GM23248 (cell line): ENCODE measurements at regions not wholly inside any gene's neighbourhood (a gene's known extent, or its start where the extent isn't known, plus 50 kb on each side); places are given as distances from the start of the nearest gene placed in this dataset.

Source experiments
- DNase-seq: peaks from one replicate; pipeline ENCODE4 v3.0.0-alpha.2; 2015
- H2AFZ ChIP-seq: fragments of 200-600 bp; sonication (generic); 2 replicates; pipeline ENCODE4 v1.6.1; 2016; ENCODE audit warnings: antibody characterized with exemption
- H3F3A ChIP-seq: fragments of 200-600 bp; sonication (generic); 2 replicates; pipeline ENCODE4 v1.6.1; 2016; ENCODE audit warnings: mild to moderate bottlenecking, antibody characterized with exemption, mixed run types; ENCODE audit not compliant: insufficient read depth
- H3K27ac ChIP-seq: fragments of 200-600 bp; sonication (generic); 2 replicates; pipeline ENCODE4 v1.5.1; 2016; ENCODE audit warnings: mild to moderate bottlenecking
- H3K27me3 ChIP-seq: fragments of 200-600 bp; sonication (generic); replicated peaks from 2 replicates; pipeline ENCODE4 v1.6.1; 2016; ENCODE audit warnings: mild to moderate bottlenecking; ENCODE audit not compliant: insufficient read depth
- H3K36me3 ChIP-seq: fragments of 200-600 bp; sonication (generic); 2 replicates; pipeline ENCODE4 v1.6.1; 2016; ENCODE audit warnings: low read depth, mild to moderate bottlenecking
- H3K4me1 ChIP-seq: fragments of 200-600 bp; sonication (generic); 2 replicates; pipeline ENCODE4 v1.6.1; 2016; ENCODE audit warnings: mild to moderate bottlenecking; ENCODE audit not compliant: insufficient read depth
- H3K4me2 ChIP-seq: fragments of 200-600 bp; sonication (generic); one replicate; pipeline ENCODE4 v1.6.1; 2016; ENCODE audit warnings: mild to moderate bottlenecking; ENCODE audit not compliant: unreplicated experiment
- H3K4me3 ChIP-seq: fragments of 200-600 bp; sonication (generic); 2 replicates; pipeline ENCODE4 v1.5.1; 2016; ENCODE audit warnings: mild to moderate bottlenecking
- H3K79me2 ChIP-seq: fragments of 200-600 bp; sonication (generic); 2 replicates; pipeline ENCODE4 v1.6.1; 2016; ENCODE audit warnings: mild to moderate bottlenecking; ENCODE audit not compliant: insufficient read depth
- H3K9ac ChIP-seq: fragments of 200-600 bp; sonication (generic); 2 replicates; pipeline ENCODE4 v1.6.1; 2016; ENCODE audit warnings: mild to moderate bottlenecking
- H3K9me2 ChIP-seq: fragments of 200-600 bp; sonication (generic); 2 replicates; pipeline ENCODE4 v1.6.1; 2016; ENCODE audit warnings: mixed run types, mild to moderate bottlenecking, moderate library complexity; ENCODE audit not compliant: insufficient read depth
- H3K9me3 ChIP-seq: fragments of 200-600 bp; sonication (generic); one replicate; pipeline ENCODE4 v1.6.1; 2017; ENCODE audit warnings: low read depth
- H4K20me1 ChIP-seq: fragments of 200-600 bp; sonication (generic); 2 replicates; pipeline ENCODE4 v1.6.0; 2016; ENCODE audit not compliant: insufficient read depth
- EZH2 ChIP-seq: fragments of 200-600 bp; sonication (generic); IDR thresholded peaks from 2 replicates; pipeline ENCODE4 v1.6.1; 2018; ENCODE audit warnings: antibody characterized with exemption, mild to moderate bottlenecking; ENCODE audit not compliant: insufficient read depth, poor library complexity, severe bottlenecking
- EZH2phosphoT487 ChIP-seq: fragments of 200-600 bp; sonication (generic); IDR thresholded peaks from 2 replicates; pipeline ENCODE4 v1.6.1; 2018; ENCODE audit warnings: antibody characterized with exemption, moderate library complexity, mild to moderate bottlenecking, low read depth; ENCODE audit not compliant: insufficient read depth
- WGBS, 2 experiments: methylation state at CpG; one replicate each; pipeline ENCODE4 v1.1.6; 2015 to 2017; ENCODE audit warnings: low lambda C conversion rate in 2 of 2, low coverage in 1 of 2; ENCODE audit errors: missing lambda C conversion rate in 2 of 2; 5-methylcytosine and 5-hydroxymethylcytosine counted together
- in situ Hi-C: fragments of 300-500 bp; cut with MboI; formaldehyde crosslinking; loops from 2 replicates; pipeline ENCODE4 v1.15.0; 2020

DNA sequence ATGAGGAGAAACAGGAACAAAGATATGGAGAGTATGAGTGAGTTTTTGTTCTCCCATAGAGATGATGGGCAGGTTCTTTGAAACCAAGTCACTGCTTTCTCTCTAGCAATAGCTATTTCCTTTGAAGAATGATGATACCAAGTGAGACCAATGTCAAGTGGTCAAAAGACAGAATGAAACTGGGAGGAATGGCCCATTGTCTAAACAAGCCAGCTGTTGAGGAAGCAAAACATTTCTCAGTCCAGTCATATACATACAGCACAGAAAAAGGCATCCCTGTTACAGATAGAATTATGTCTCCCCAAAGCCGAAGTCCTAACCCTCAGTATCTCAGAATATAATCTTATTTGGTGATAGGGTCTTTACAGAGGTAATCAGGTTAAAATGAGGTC, 66.1 kb upstream of the EPC2 start:
- H3K9ac ChIP-seq = no peak overlapping the region
- H3F3A ChIP-seq = no peaks in the 10 kb centered on the region
- H3K27ac ChIP-seq = no peak overlapping the region
- no peaks in the 10 kb centered on the region for H3K36me3 ChIP-seq
- DNase-seq = no peak
- no peak for TF ChIP-seq EZH2phosphoT487
- no peak for TF ChIP-seq EZH2
- H3K4me1 ChIP-seq = peaks cover 4% of the 10 kb centered on the region; the same call in 1 of the 2 replicates
- H3K27me3 ChIP-seq = peaks cover 13% of the 10 kb centered on the region
- H4K20me1 ChIP-seq = no peaks in the 10 kb centered on the region
- no peak overlapping the region for H2AFZ ChIP-seq
- H3K79me2 ChIP-seq = no peaks in the 10 kb centered on the region
- no peaks in the 10 kb centered on the region for H3K9me3 ChIP-seq
- 30 to 34% methylated on average over 1 of the region's 1 CpG for WGBS, 2 experiments
- in situ Hi-C loops = no loop called here
- no peak overlapping the region for H3K4me2 ChIP-seq
- no peaks in the 10 kb centered on the region for H3K9me2 ChIP-seq
- H3K4me3 ChIP-seq = no peak overlapping the region

DNA sequence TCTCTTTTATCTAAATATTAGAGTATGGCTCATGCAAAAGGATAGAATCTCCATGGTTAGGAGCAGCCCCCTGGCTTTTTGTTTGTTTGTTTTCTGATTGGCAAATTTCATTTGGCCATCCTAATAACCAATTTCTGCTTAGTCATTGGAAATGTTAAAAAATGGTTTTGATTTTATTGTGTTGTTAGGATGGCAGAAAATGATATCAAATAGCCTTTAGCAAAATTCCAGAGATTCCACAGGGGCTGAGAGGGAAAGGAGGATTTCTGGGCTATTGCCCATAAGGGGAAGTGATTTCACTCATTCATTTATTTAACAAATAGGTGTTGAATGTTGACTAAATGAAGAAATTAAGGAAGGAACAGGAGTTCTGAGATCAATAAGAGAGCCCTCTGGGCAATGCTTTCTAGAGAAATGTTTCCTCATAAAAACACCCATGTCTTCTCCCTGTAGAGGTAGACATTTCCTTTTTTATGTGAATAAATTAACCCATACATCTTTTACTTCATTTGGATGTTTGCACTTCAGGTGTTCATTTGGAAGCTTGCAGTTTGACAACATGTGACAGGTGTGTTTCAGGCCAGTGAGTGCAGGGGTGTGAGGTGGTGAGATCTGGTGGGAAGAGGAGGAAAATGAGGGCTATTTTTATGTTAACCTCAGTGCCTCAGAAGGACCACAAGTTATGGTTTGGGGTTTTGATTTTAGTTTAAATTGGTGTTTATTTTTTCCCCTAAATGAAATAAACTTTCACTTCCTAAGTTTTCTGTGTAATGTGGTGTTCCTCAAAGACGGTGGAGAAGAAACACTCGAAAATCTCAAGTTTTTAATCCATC, 61.7 kb upstream of the EPC2 start:
- DNase-seq = no peak
- 0 out of 2 replicates have a peak, but pooled peaks cover 5% of the 10 kb centered on the region for H3K27me3 ChIP-seq
- in situ Hi-C loops = no loop called here

DNA sequence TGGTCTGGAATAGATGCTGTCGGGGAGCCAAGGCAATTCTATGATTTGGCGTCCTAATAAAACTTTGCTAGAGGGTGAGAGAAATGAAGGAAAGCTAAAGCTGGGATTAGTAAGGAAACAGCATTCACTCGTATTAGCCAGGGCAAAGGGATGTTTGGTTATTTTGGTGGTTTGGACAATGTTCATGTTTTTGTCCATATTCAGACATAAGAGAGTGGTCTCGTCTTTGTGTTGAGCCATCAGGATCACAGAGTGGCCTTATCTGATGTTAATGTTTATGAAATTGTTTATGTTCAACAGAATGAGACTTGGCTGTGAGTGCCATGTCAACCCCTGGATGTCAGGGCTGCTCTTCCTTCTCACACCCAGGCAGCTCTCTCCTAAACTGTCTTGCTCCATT, 58.9 kb upstream of the EPC2 start:
- no peak for DNase-seq
- Histone ChIP-seq H3K9me2 (no peaks in the 10 kb centered on the region), H3K9me3 (no peaks in the 10 kb centered on the region), H3K4me1 (peaks cover 4% of the 10 kb centered on the region; the same call in 1 of the 2 replicates), H3F3A (no peaks in the 10 kb centered on the region), H2AFZ (no peak overlapping the region), H4K20me1 (no peaks in the 10 kb centered on the region), H3K9ac (no peak overlapping the region), H3K79me2 (no peaks in the 10 kb centered on the region), H3K27ac (no peak overlapping the region), H3K36me3 (no peaks in the 10 kb centered on the region), H3K4me2 (no peak overlapping the region), H3K27me3 (no peaks in the 10 kb centered on the region), H3K4me3 (no peak overlapping the region)
- no peak for TF ChIP-seq EZH2phosphoT487
- no peak for TF ChIP-seq EZH2
- 41 to 53% methylated on average over 4 of the region's 4 CpGs for WGBS, 2 experiments
- in situ Hi-C loops = no loop called here

More for the DNA sequence above, 61.7 kb upstream of the EPC2 start:
- peaks cover 4% of the 10 kb centered on the region; the same call in 1 of the 2 replicates for H3K4me1 ChIP-seq
- H3K36me3 ChIP-seq = no peaks in the 10 kb centered on the region
- no peaks in the 10 kb centered on the region for H3K9me3 ChIP-seq
- no peaks in the 10 kb centered on the region for H3K9me2 ChIP-seq
- no peak overlapping the region for H2AFZ ChIP-seq
- no peak overlapping the region for H3K4me2 ChIP-seq
- H4K20me1 ChIP-seq = no peaks in the 10 kb centered on the region
- H3K79me2 ChIP-seq = no peaks in the 10 kb centered on the region
- H3K4me3 ChIP-seq = no peak overlapping the region
- 57 to 68% methylated on average over 2 of the region's 2 CpGs for WGBS, 2 experiments
- H3F3A ChIP-seq = no peaks in the 10 kb centered on the region
- H3K9ac ChIP-seq = no peak overlapping the region
- TF ChIP-seq EZH2phosphoT487 (no peak), EZH2 (no peak)
- no peak overlapping the region for H3K27ac ChIP-seq

DNA sequence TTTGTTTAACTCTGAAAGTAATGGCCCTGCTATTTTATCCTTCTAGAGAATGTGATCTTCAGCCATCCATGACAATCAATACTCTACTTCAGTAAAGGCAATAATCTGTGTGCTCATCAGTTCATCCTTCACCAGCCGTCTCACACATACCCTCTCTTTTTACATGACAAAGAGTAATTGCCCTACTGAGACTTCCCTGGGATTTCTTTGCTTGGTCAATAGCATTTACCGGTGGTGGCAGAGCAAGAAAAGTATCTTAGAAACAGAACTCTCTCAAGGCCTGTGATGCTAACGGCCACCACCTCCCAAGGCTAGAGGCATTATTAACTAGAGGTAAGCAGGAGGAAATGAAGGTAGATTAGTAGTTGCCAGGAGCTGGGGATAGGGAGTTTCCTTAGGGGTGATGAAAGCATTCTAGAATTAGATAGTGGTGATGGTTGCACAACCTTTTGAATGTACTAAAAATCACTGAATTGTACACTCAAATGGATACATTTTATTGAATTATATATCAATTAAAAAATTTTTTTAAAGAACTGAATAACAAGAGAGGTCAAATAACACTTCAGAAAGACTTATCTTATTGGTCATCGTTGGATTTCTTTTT, 57.9 kb upstream of the EPC2 start:
- WGBS, 2 experiments = 64 to 68% methylated on average over 4 of the region's 4 CpGs
- no peaks in the 10 kb centered on the region for H4K20me1 ChIP-seq
- H3K4me3 ChIP-seq = no peak overlapping the region
- H3K9me2 ChIP-seq = no peaks in the 10 kb centered on the region
- H3K36me3 ChIP-seq = no peaks in the 10 kb centered on the region
- peaks cover 4% of the 10 kb centered on the region; the same call in 1 of the 2 replicates for H3K4me1 ChIP-seq
- H3K27me3 ChIP-seq = no peaks in the 10 kb centered on the region
- no peaks in the 10 kb centered on the region for H3K79me2 ChIP-seq
- no peaks in the 10 kb centered on the region for H3F3A ChIP-seq
- TF ChIP-seq EZH2phosphoT487 (no peak), EZH2 (no peak)
- H3K9me3 ChIP-seq = no peaks in the 10 kb centered on the region
- H3K4me2 ChIP-seq = no peak overlapping the region
- in situ Hi-C loops = no loop called here
- no peak for DNase-seq
- H2AFZ ChIP-seq = no peak overlapping the region
- H3K27ac ChIP-seq = no peak overlapping the region
- H3K9ac ChIP-seq = no peak overlapping the region
